IMR-90 (cell line): ENCODE measurements at regions not wholly inside any gene's neighbourhood (a gene's known extent, or its start where the extent isn't known, plus 50 kb on each side); places are given as distances from the start of the nearest gene placed in this dataset.

Experiments
- ATAC-seq: fragments of 200-7000 bp; cut with Tn5 transposase; 2 replicates; pipeline ENCODE4 v1.9.1; 2020; ENCODE audit warnings: low read depth, mild to moderate bottlenecking, moderate library complexity
- BruUV-seq: library from RNA; stranded (reverse); fragments of 400-500 nt; replicated peaks from 2 replicates; lab custom pipeline; 2021; lab: Mats Ljungman, UMichigan
- CTCF ChIA-PET: fragments of 300-600 bp; formaldehyde crosslinking; extraction: SDS; loops from one replicate; lab custom pipeline; 2021; ENCODE audit warnings: antibody characterized with exemption; lab: Yijun Ruan, JAX
- POLR2A ChIA-PET: fragments of 300-600 bp; sonication (Branson Sonifier 250); formaldehyde crosslinking; loops from one replicate; lab custom pipeline; 2022; ENCODE audit warnings: antibody characterized with exemption; ENCODE audit not compliant: unreplicated experiment; lab: Charles Lee
- DNase-seq: peaks from one replicate; pipeline ENCODE4 v3.0.0; 2013
- H2AFZ ChIP-seq: replicated peaks from 2 replicates; pipeline ENCODE3; 2013; ENCODE audit warnings: low read length, mild to moderate bottlenecking; ENCODE audit not compliant: poor library complexity
- H2AK5ac ChIP-seq: 2 replicates; pipeline ENCODE4 v1.6.1; 2013; ENCODE audit warnings: low read depth, low read length, inconsistent platforms
- H2AK9ac ChIP-seq: replicated peaks from 2 replicates; pipeline ENCODE3; 2013; ENCODE audit warnings: mild to moderate bottlenecking, low read depth, low read length, moderate library complexity; ENCODE audit not compliant: poor library complexity
- H2BK120ac ChIP-seq: 2 replicates; pipeline ENCODE4 v1.6.1; 2013; ENCODE audit warnings: low read depth, low read length, inconsistent platforms
- H2BK15ac ChIP-seq: 3 replicates; pipeline ENCODE4 v1.6.1; 2013; ENCODE audit warnings: low read depth, low read length, inconsistent platforms
- H2BK20ac ChIP-seq: 2 replicates; pipeline ENCODE4 v1.6.1; 2013; ENCODE audit warnings: low read depth, mild to moderate bottlenecking, inconsistent platforms, low read length, moderate library complexity
- H2BK5ac ChIP-seq: 2 replicates; pipeline ENCODE4 v1.6.1; 2013; ENCODE audit warnings: mild to moderate bottlenecking, low read depth, low read length, inconsistent platforms; ENCODE audit not compliant: poor library complexity, severe bottlenecking
- H3K14ac ChIP-seq: replicated peaks from 2 replicates; pipeline ENCODE4 v1.6.1; 2013; ENCODE audit warnings: low read depth, low read length, inconsistent platforms
- H3K18ac ChIP-seq: 2 replicates; pipeline ENCODE4 v1.6.1; 2013; ENCODE audit warnings: low read depth, low read length, control low read depth
- H3K23ac ChIP-seq: 2 replicates; pipeline ENCODE4 v1.6.1; 2013; ENCODE audit warnings: low read depth, low read length, inconsistent platforms
- H3K27ac ChIP-seq: 2 replicates; pipeline ENCODE4 v1.5.1; 2013; ENCODE audit warnings: mild to moderate bottlenecking, control low read depth, low read length; ENCODE audit not compliant: insufficient read depth
- H3K27me3 ChIP-seq: 2 replicates; pipeline ENCODE4 v1.6.1; 2013; ENCODE audit warnings: low read length; ENCODE audit not compliant: control insufficient read depth, insufficient read depth
- H3K36me3 ChIP-seq: 2 replicates; pipeline ENCODE4 v1.6.1; 2013; ENCODE audit warnings: low read length, mixed read lengths; ENCODE audit not compliant: control insufficient read depth, insufficient read depth
- H3K4ac ChIP-seq: 2 replicates; pipeline ENCODE4 v1.6.1; 2013; ENCODE audit warnings: low read depth, low read length, inconsistent platforms
- H3K4me1 ChIP-seq: 2 replicates; pipeline ENCODE4 v1.6.1; 2013; ENCODE audit warnings: low read length, mixed read lengths; ENCODE audit not compliant: control insufficient read depth, insufficient read depth
- H3K4me2 ChIP-seq: 2 replicates; pipeline ENCODE4 v1.6.1; 2013; ENCODE audit warnings: low read depth, mild to moderate bottlenecking, control low read depth, low read length, moderate library complexity
- H3K4me3 ChIP-seq: 2 replicates; pipeline ENCODE4 v1.5.1; 2013; ENCODE audit warnings: low read depth, mild to moderate bottlenecking, control low read depth, low read length, moderate library complexity; ENCODE audit not compliant: insufficient read depth
- H3K56ac ChIP-seq: 2 replicates; pipeline ENCODE4 v1.6.1; 2013; ENCODE audit warnings: low read length, inconsistent platforms; ENCODE audit not compliant: insufficient read depth; ENCODE audit errors: extremely low read depth
- H3K79me1 ChIP-seq, 2 experiments: 2 replicates each; pipeline ENCODE4 v1.6.1; 2013; ENCODE audit warnings: low read length in 2 of 2, inconsistent platforms in 1 of 2, low read depth in 1 of 2
- H3K9ac ChIP-seq: 2 replicates; pipeline ENCODE4 v1.6.1; 2013; ENCODE audit warnings: low read depth, low read length, control low read depth
- H3K9me1 ChIP-seq: 2 replicates; pipeline ENCODE4 v1.6.1; 2013; ENCODE audit warnings: low read length, inconsistent platforms; ENCODE audit not compliant: insufficient read depth
- H3K9me3 ChIP-seq: 2 replicates; pipeline ENCODE4 v1.6.1; 2013; ENCODE audit warnings: low read length; ENCODE audit not compliant: control insufficient read depth, insufficient read depth
- H4K20me1 ChIP-seq: 2 replicates; pipeline ENCODE4 v1.6.1; 2013; ENCODE audit warnings: low read length, inconsistent platforms; ENCODE audit not compliant: insufficient read depth
- H4K5ac ChIP-seq: 2 replicates; pipeline ENCODE4 v1.6.1; 2013; ENCODE audit warnings: mild to moderate bottlenecking, low read depth, low read length, control low read depth
- H4K8ac ChIP-seq, 2 experiments: 2 replicates each; pipeline ENCODE4 v1.6.1; 2013; ENCODE audit warnings: low read depth in 2 of 2, low read length in 2 of 2, control low read depth in 1 of 2, inconsistent platforms in 1 of 2
- H4K91ac ChIP-seq: 2 replicates; pipeline ENCODE4 v1.6.1; 2013; ENCODE audit warnings: low read depth, low read length, inconsistent platforms; ENCODE audit not compliant: insufficient read depth
- MXI1 ChIP-seq: IDR thresholded peaks from 2 replicates; pipeline ENCODE4 v1.6.1; 2012; ENCODE audit warnings: low read depth, mild to moderate bottlenecking, low read length, moderate library complexity, borderline replicate concordance
- NFE2L2 ChIP-seq: fragments of 150-350 bp; IDR thresholded peaks from 2 replicates; pipeline ENCODE4 v1.6.1; 2016; ENCODE audit warnings: low read depth, mild to moderate bottlenecking, low read length
- POLR2A ChIP-seq: IDR thresholded peaks from 2 replicates; pipeline ENCODE4 v1.6.1; 2012; ENCODE audit warnings: mild to moderate bottlenecking, low read depth, low read length
- RAD21 ChIP-seq: IDR thresholded peaks from 2 replicates; pipeline ENCODE4 v1.6.1; 2012; ENCODE audit warnings: low read length, improper control_type of control experiment
- RCOR1 ChIP-seq: IDR thresholded peaks from 2 replicates; pipeline ENCODE4 v1.6.1; 2012; ENCODE audit warnings: mild to moderate bottlenecking, low read length, improper control_type of control experiment; ENCODE audit not compliant: insufficient replicate concordance
- RFX5 ChIP-seq: IDR thresholded peaks from 2 replicates; pipeline ENCODE4 v1.8.0; 2012; ENCODE audit warnings: low read depth, mild to moderate bottlenecking, low read length, moderate library complexity
- SMC3 ChIP-seq: fragments of 150-350 bp; IDR thresholded peaks from 2 replicates; pipeline ENCODE4 v1.6.1; 2016; ENCODE audit warnings: low read depth, mild to moderate bottlenecking, antibody characterized with exemption, low read length, moderate library complexity
- WGBS, 2 experiments: methylation state at CpG; one replicate each; pipeline versions ENCODE4 v1.1.5 to v1.1.7; 2013; ENCODE audit warnings: missing lambda C conversion rate in 2 of 2; ENCODE audit not compliant: insufficient read length in 1 of 2; ENCODE audit errors: extremely low coverage in 2 of 2; 5-methylcytosine and 5-hydroxymethylcytosine counted together
- dilution Hi-C: fragments of 300-500 bp; cut with HindIII; formaldehyde crosslinking; loops from one replicate; pipeline ENCODE4 v1.14.3; 2018; ENCODE audit warnings: low sequenced_read_pairs; ENCODE audit not compliant: unreplicated experiment
- in situ Hi-C: fragments of 300-500 bp; cut with MboI; formaldehyde crosslinking; loops from 3 replicates; pipeline ENCODE4 v1.14.3; 2019; ENCODE audit warnings: low sequenced_read_pairs, inconsistent platforms, mixed read lengths
- intact Hi-C: fragments of 100-400 bp; cut with micrococcal nuclease; formaldehyde crosslinking; loops from 2 replicates; pipeline ENCODE4 v1.10.0; 2022
- TF ChIP-seq, protein P1 (sequence below): conservative IDR thresholded peaks from 2 replicates; pipeline ENCODE4 v1.5.1; 2012; ENCODE audit warnings: mild to moderate bottlenecking, low read depth, low read length, improper control_type of control experiment

DNA sequence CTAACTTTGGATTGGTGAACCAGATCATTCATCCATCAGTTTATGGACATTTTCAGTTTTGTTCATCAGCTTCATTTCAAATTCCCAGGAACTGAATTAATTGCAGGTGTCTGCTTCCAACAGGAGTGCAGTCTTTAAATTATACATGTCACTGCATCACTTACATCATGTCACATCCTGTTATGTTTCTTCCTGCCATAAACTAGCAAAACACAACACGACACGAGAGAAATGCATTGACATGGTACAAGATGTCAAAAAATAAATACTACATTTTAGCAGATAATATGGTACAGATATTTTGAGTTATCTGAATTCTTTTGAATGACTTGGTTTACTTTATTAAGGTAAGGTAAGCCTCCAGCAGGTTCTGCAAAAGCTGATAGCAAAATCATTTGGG lies 415.5 kb downstream of the NR2F1-AS1 start:
- no CpG with 5 or more reads among the region's 2 CpGs for WGBS, 2 experiments

More for the DNA sequence above, 415.5 kb downstream of the NR2F1-AS1 start:
- Histone ChIP-seq H2BK5ac (no peak overlapping the region), H4K20me1 (no peaks in the 10 kb centered on the region), H3K27ac (no peak overlapping the region), H3K4me2 (no peak overlapping the region), H2BK120ac (no peak overlapping the region; the same call in 1 of the 2 replicates), H2BK15ac (no peak overlapping the region), H3K36me3 (no peaks in the 10 kb centered on the region), H4K5ac (no peak overlapping the region), H3K9me1 (peaks cover 7% of the 10 kb centered on the region), H2BK20ac (no peak overlapping the region), H4K91ac (no peak overlapping the region), H3K27me3 (no peaks in the 10 kb centered on the region), H3K4me1 (peaks cover 8% of the 10 kb centered on the region), H3K4ac (no peak overlapping the region), H3K18ac (no peak overlapping the region), H4K8ac (no peak overlapping the region), H3K4me3 (no peak overlapping the region), H3K14ac (no peak overlapping the region), H2AFZ (no peak overlapping the region), H3K56ac (no peak overlapping the region), H2AK5ac (no peak overlapping the region), H2AK9ac (no peak overlapping the region), H3K9me3 (no peaks in the 10 kb centered on the region), H3K79me1 (no peaks in the 10 kb centered on the region), H3K23ac (no peak overlapping the region), H3K9ac (no peak overlapping the region)
- ATAC-seq (no peak), DNase-seq (no peak)
- TF ChIP-seq RAD21 = no peak
- TF ChIP-seq, protein P1, sequence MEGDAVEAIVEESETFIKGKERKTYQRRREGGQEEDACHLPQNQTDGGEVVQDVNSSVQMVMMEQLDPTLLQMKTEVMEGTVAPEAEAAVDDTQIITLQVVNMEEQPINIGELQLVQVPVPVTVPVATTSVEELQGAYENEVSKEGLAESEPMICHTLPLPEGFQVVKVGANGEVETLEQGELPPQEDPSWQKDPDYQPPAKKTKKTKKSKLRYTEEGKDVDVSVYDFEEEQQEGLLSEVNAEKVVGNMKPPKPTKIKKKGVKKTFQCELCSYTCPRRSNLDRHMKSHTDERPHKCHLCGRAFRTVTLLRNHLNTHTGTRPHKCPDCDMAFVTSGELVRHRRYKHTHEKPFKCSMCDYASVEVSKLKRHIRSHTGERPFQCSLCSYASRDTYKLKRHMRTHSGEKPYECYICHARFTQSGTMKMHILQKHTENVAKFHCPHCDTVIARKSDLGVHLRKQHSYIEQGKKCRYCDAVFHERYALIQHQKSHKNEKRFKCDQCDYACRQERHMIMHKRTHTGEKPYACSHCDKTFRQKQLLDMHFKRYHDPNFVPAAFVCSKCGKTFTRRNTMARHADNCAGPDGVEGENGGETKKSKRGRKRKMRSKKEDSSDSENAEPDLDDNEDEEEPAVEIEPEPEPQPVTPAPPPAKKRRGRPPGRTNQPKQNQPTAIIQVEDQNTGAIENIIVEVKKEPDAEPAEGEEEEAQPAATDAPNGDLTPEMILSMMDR = no peak
- TF ChIP-seq POLR2A = no peak
- no peak for TF ChIP-seq SMC3
- TF ChIP-seq RFX5 = no peak
- TF ChIP-seq NFE2L2 = no peak
- no peak for TF ChIP-seq MXI1
- no peak for TF ChIP-seq RCOR1
- in situ Hi-C loops (no loop called here), intact Hi-C loops (no loop called here), dilution Hi-C loops (no loop called here)
- CTCF ChIA-PET = interaction anchor here (1.3 kb wide), 1 partner anchor 8 kb away, joined by 3 read pairs; no protein-coding TSS in a partner anchor
- POLR2A ChIA-PET = no interaction called here
- no TSS peak for BruUV-seq
